Neural cell (in vitro differentiated cells): ENCODE measurements at regions not wholly inside any gene's neighbourhood (a gene's known extent, or its start where the extent isn't known, plus 50 kb on each side); places are given as distances from the start of the nearest gene placed in this dataset.

Experiments used
- EP300 ChIP-seq: fragments of 450-650 bp; conservative IDR thresholded peaks from 2 replicates; pipeline ENCODE4 v1.6.1; 2014; ENCODE audit warnings: antibody characterized with exemption, mild to moderate bottlenecking, moderate library complexity; ENCODE audit not compliant: poor library complexity, severe bottlenecking
- MXI1 ChIP-seq: fragments of 450-650 bp; conservative IDR thresholded peaks from 2 replicates; pipeline ENCODE4 v1.6.1; 2014; ENCODE audit warnings: antibody characterized with exemption, mild to moderate bottlenecking; ENCODE audit not compliant: poor library complexity, severe bottlenecking
- POLR2AphosphoS5 ChIP-seq: IDR thresholded peaks from 2 replicates; pipeline ENCODE4 v1.6.1; 2012
- RAD21 ChIP-seq: fragments of 450-650 bp; conservative IDR thresholded peaks from 2 replicates; pipeline ENCODE4 v1.6.1; 2014; ENCODE audit warnings: antibody characterized with exemption, mild to moderate bottlenecking, moderate library complexity
- SMC3 ChIP-seq: fragments of 450-650 bp; conservative IDR thresholded peaks from 2 replicates; pipeline ENCODE4 v1.6.1; 2014; ENCODE audit warnings: antibody characterized with exemption, mild to moderate bottlenecking, moderate library complexity; ENCODE audit not compliant: poor library complexity
- TF ChIP-seq, protein P1 (sequence below): fragments of 450-650 bp; IDR thresholded peaks from 2 replicates; pipeline ENCODE4 v1.5.1; 2014; ENCODE audit warnings: antibody characterized with exemption, mild to moderate bottlenecking, moderate library complexity; ENCODE audit not compliant: poor library complexity, severe bottlenecking
- TF ChIP-seq, protein P2 (sequence below): IDR thresholded peaks from 2 replicates; pipeline ENCODE4 v1.6.1; 2012; ENCODE audit warnings: borderline replicate concordance

DNA sequence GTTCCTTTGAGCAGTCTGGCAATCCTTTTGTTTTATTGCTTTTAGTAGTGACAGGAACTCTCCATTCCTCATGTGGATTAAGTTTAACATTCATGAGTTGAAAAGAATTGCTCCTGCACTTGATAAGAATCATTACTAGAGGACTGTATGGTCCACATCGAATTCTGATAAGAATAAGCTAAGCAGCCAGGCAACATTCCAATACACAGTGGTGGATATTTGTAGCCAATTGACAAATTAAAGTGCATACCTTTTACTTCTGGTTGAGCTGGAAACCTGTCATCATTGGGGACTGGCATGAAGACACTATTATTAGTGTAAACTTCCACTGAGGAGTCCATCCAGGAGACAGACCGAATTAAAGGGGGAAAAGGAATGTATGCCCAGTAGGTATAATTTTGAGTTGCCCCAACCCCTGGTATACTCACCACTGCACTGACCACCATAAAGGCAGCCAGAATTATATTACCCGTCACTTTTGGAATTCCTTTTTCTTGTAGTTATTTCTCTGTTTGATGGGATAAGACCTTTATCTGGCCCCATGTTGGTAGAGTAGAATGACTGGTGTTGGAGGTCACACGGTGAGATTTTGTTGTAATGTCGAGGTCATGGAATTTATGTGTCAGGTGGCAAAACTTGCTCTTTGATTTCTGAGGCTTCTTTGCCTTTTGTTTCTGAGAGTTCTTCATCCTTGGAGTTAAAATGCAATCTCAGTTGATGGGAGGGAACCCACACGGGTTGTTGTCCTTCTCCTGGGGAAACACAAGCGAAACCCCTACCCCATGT is 72.1 kb upstream of the ARL4D start:
- TF ChIP-seq, protein P1, sequence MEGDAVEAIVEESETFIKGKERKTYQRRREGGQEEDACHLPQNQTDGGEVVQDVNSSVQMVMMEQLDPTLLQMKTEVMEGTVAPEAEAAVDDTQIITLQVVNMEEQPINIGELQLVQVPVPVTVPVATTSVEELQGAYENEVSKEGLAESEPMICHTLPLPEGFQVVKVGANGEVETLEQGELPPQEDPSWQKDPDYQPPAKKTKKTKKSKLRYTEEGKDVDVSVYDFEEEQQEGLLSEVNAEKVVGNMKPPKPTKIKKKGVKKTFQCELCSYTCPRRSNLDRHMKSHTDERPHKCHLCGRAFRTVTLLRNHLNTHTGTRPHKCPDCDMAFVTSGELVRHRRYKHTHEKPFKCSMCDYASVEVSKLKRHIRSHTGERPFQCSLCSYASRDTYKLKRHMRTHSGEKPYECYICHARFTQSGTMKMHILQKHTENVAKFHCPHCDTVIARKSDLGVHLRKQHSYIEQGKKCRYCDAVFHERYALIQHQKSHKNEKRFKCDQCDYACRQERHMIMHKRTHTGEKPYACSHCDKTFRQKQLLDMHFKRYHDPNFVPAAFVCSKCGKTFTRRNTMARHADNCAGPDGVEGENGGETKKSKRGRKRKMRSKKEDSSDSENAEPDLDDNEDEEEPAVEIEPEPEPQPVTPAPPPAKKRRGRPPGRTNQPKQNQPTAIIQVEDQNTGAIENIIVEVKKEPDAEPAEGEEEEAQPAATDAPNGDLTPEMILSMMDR: no peak
- TF ChIP-seq POLR2AphosphoS5 (no peak), EP300 (no peak), RAD21 (no peak), SMC3 (no peak), MXI1 (no peak)
- TF ChIP-seq, protein P2, sequence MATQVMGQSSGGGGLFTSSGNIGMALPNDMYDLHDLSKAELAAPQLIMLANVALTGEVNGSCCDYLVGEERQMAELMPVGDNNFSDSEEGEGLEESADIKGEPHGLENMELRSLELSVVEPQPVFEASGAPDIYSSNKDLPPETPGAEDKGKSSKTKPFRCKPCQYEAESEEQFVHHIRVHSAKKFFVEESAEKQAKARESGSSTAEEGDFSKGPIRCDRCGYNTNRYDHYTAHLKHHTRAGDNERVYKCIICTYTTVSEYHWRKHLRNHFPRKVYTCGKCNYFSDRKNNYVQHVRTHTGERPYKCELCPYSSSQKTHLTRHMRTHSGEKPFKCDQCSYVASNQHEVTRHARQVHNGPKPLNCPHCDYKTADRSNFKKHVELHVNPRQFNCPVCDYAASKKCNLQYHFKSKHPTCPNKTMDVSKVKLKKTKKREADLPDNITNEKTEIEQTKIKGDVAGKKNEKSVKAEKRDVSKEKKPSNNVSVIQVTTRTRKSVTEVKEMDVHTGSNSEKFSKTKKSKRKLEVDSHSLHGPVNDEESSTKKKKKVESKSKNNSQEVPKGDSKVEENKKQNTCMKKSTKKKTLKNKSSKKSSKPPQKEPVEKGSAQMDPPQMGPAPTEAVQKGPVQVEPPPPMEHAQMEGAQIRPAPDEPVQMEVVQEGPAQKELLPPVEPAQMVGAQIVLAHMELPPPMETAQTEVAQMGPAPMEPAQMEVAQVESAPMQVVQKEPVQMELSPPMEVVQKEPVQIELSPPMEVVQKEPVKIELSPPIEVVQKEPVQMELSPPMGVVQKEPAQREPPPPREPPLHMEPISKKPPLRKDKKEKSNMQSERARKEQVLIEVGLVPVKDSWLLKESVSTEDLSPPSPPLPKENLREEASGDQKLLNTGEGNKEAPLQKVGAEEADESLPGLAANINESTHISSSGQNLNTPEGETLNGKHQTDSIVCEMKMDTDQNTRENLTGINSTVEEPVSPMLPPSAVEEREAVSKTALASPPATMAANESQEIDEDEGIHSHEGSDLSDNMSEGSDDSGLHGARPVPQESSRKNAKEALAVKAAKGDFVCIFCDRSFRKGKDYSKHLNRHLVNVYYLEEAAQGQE: no peak
